ENCODE measurements at regions not wholly inside any gene's neighbourhood (a gene's known extent, or its start where the extent isn't known, plus 50 kb on each side); places are given as distances from the start of the nearest gene placed in this dataset.

DNA sequence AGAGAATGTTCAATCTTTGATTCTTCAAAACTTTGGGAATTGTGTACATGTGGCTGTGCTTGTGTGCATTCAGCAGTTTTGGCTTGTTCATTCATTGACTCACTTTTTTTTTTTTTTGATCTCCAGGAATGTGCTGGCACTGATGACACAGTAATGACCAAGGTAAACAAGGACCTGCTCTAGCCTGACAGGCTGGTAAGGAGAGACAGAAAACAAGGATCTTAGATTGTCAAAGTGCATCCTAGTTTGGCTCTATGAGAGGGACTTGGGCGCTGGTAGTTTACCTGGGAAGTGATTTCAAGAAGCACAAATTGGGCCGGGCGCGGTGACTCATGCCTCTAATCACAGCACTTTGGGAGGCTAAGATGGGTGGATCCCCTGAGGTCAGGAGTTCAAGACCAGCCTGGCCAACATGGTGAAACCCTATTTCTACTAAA is 233.1 kb upstream of the WSCD1 start:
- no peaks in the 10 kb centered on the region for H3K36me3 Mint-ChIP-seq (ENCODE audit: low read depth, unreplicated experiment)
- FAIRE-seq: peak; percentile 90

GRCh38 chr17:5838661-5839300 is 231.4 kb upstream of the WSCD1 start:
- Histone ChIP-seq H3K4me2 (ENCODE audit: low read length) (no peak overlapping the region), H3K27ac (ENCODE audit: low read depth, low read length) (no peak overlapping the region), H3K79me2 (ENCODE audit: insufficient read depth, low read length) (no peaks in the 10 kb centered on the region), H2AFZ (ENCODE audit: low read depth, low read length) (no peak overlapping the region), H3K4me1 (ENCODE audit: insufficient read depth, low read length) (peaks cover 4% of the 10 kb centered on the region), H3K9ac (ENCODE audit: low read length) (no peak overlapping the region), H3K27me3 (ENCODE audit: insufficient read depth, low read length) (no peaks in the 10 kb centered on the region), H4K20me1 (ENCODE audit: insufficient read depth, low read length) (no peaks in the 10 kb centered on the region), H3K9me3 (ENCODE audit: insufficient read depth, low read depth, low read length) (no peaks in the 10 kb centered on the region), H3K36me3 (ENCODE audit: insufficient read depth, low read length) (no peaks in the 10 kb centered on the region), H3K4me3 (ENCODE audit: insufficient read depth, low read depth, low read length) (no peak overlapping the region)
- Mint-ChIP-seq H3K4me3 (ENCODE audit: unreplicated experiment) (no peak overlapping the region), H3K4me1 (ENCODE audit: low read depth, unreplicated experiment) (peaks cover 8% of the 10 kb centered on the region), H3K9me3 (ENCODE audit: unreplicated experiment) (no peaks in the 10 kb centered on the region), H3K27ac (ENCODE audit: unreplicated experiment) (no peak overlapping the region), H3K36me3 (ENCODE audit: low read depth, unreplicated experiment) (no peaks in the 10 kb centered on the region), H3K27me3 (ENCODE audit: low read depth, unreplicated experiment) (no peaks in the 10 kb centered on the region)
- no peak for FAIRE-seq
- no peak for DNase-seq (ENCODE audit: low read depth)
- TF ChIP-seq, protein P1, sequence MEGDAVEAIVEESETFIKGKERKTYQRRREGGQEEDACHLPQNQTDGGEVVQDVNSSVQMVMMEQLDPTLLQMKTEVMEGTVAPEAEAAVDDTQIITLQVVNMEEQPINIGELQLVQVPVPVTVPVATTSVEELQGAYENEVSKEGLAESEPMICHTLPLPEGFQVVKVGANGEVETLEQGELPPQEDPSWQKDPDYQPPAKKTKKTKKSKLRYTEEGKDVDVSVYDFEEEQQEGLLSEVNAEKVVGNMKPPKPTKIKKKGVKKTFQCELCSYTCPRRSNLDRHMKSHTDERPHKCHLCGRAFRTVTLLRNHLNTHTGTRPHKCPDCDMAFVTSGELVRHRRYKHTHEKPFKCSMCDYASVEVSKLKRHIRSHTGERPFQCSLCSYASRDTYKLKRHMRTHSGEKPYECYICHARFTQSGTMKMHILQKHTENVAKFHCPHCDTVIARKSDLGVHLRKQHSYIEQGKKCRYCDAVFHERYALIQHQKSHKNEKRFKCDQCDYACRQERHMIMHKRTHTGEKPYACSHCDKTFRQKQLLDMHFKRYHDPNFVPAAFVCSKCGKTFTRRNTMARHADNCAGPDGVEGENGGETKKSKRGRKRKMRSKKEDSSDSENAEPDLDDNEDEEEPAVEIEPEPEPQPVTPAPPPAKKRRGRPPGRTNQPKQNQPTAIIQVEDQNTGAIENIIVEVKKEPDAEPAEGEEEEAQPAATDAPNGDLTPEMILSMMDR (IDR thresholded peaks at IDR 0.05; ENCODE audit: insufficient read depth, low read depth, low read length): no peak
- TF ChIP-seq EZH2 (IDR thresholded peaks at IDR 0.05; ENCODE audit: insufficient read depth, low read length): no peak

More for the DNA sequence above, 233.1 kb upstream of the WSCD1 start:
- H2AFZ ChIP-seq (ENCODE audit: low read depth, low read length): no peak overlapping the region
- H3K36me3 ChIP-seq (ENCODE audit: insufficient read depth, low read length): no peaks in the 10 kb centered on the region
- no peaks in the 10 kb centered on the region for H3K9me3 ChIP-seq (ENCODE audit: insufficient read depth, low read depth, low read length)
- peak overlapping the region; percentile 8 for H3K9ac ChIP-seq (ENCODE audit: low read length)
- no peak overlapping the region for H3K4me3 Mint-ChIP-seq (ENCODE audit: unreplicated experiment)
- H3K27ac ChIP-seq (ENCODE audit: low read depth, low read length): peak overlapping the region; percentile 18
- no peaks in the 10 kb centered on the region for H4K20me1 ChIP-seq (ENCODE audit: insufficient read depth, low read length)
- TF ChIP-seq, protein P1 (IDR thresholded peaks at IDR 0.05; ENCODE audit: insufficient read depth, low read depth, low read length): no peak
- no peak for TF ChIP-seq EZH2 (IDR thresholded peaks at IDR 0.05; ENCODE audit: insufficient read depth, low read length)
- peak overlapping the region; percentile 62 for H3K27ac Mint-ChIP-seq (ENCODE audit: unreplicated experiment)
- DNase-seq (ENCODE audit: low read depth): peak; percentile 68
- no peaks in the 10 kb centered on the region for H3K27me3 ChIP-seq (ENCODE audit: insufficient read depth, low read length)
- H3K4me1 Mint-ChIP-seq (ENCODE audit: low read depth, unreplicated experiment): peaks cover 13% of the 10 kb centered on the region
- no peaks in the 10 kb centered on the region for H3K79me2 ChIP-seq (ENCODE audit: insufficient read depth, low read length)
- H3K9me3 Mint-ChIP-seq (ENCODE audit: unreplicated experiment): no peaks in the 10 kb centered on the region
- peaks cover 13% of the 10 kb centered on the region for H3K4me1 ChIP-seq (ENCODE audit: insufficient read depth, low read length)
- no peak overlapping the region for H3K4me3 ChIP-seq (ENCODE audit: insufficient read depth, low read depth, low read length)
- H3K27me3 Mint-ChIP-seq (ENCODE audit: low read depth, unreplicated experiment): no peaks in the 10 kb centered on the region
- peak overlapping the region; percentile 5 for H3K4me2 ChIP-seq (ENCODE audit: low read length)

DNA sequence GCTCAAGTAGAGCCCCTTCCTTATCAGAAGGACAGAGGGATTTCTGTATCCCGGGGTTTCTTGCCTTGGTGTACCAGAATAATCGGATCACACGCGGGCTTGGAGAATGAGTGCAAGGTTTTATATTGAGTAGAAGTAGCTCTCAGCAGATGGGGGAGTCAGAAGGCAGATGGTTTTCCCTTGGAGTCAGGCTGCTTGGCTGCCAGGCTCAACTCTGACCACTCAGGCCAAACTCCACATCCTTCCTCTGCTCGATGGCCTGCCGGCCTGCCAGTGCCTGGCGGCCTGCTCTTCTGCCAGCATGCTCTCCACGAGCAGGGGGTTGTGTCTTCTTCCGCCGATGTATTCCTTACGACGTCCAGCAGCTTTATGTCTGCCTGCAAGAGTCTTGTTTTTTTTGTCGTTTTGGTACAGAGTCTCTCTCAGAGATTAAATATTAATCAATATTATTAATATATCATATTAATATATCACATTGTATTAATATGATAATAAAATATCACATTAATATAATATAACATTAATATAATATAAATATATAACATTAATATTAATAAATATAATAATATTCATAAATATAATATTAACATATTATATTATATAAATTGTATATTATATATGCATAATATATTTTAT is 229.2 kb upstream of the WSCD1 start:
- H4K20me1 ChIP-seq (ENCODE audit: insufficient read depth, low read length): no peaks in the 10 kb centered on the region
- no peak overlapping the region for H2AFZ ChIP-seq (ENCODE audit: low read depth, low read length)
- no peaks in the 10 kb centered on the region for H3K27me3 ChIP-seq (ENCODE audit: insufficient read depth, low read length)
- no peak overlapping the region for H3K4me3 ChIP-seq (ENCODE audit: insufficient read depth, low read depth, low read length)
- no peak for TF ChIP-seq EZH2 (IDR thresholded peaks at IDR 0.05; ENCODE audit: insufficient read depth, low read length)
- TF ChIP-seq, protein P1 (IDR thresholded peaks at IDR 0.05; ENCODE audit: insufficient read depth, low read depth, low read length): no peak
- Mint-ChIP-seq H3K9me3 (ENCODE audit: unreplicated experiment) (no peaks in the 10 kb centered on the region), H3K4me1 (ENCODE audit: low read depth, unreplicated experiment) (no peaks in the 10 kb centered on the region), H3K36me3 (ENCODE audit: low read depth, unreplicated experiment) (no peaks in the 10 kb centered on the region), H3K4me3 (ENCODE audit: unreplicated experiment) (no peak overlapping the region), H3K27me3 (ENCODE audit: low read depth, unreplicated experiment) (no peaks in the 10 kb centered on the region), H3K27ac (ENCODE audit: unreplicated experiment) (no peak overlapping the region)
- no peaks in the 10 kb centered on the region for H3K36me3 ChIP-seq (ENCODE audit: insufficient read depth, low read length)
- H3K27ac ChIP-seq (ENCODE audit: low read depth, low read length): no peak overlapping the region
- no peak overlapping the region for H3K9ac ChIP-seq (ENCODE audit: low read length)
- FAIRE-seq: no peak
- no peaks in the 10 kb centered on the region for H3K9me3 ChIP-seq (ENCODE audit: insufficient read depth, low read depth, low read length)
- no peak for DNase-seq (ENCODE audit: low read depth)
- H3K79me2 ChIP-seq (ENCODE audit: insufficient read depth, low read length): no peaks in the 10 kb centered on the region
- H3K4me2 ChIP-seq (ENCODE audit: low read length): no peak overlapping the region
- peaks cover 4% of the 10 kb centered on the region for H3K4me1 ChIP-seq (ENCODE audit: insufficient read depth, low read length)
